ENCODE measurements at regions not wholly inside any gene's neighbourhood (a gene's known extent, or its start where the extent isn't known, plus 50 kb on each side); places are given as distances from the start of the nearest gene placed in this dataset.

GRCh38 chr14:84975241-84975902 is 554.6 kb upstream of the FLRT2 start:
- Histone ChIP-seq H3K9me3 (no peaks in the 10 kb centered on the region), H3K27me3 (no peaks in the 10 kb centered on the region), H3K4me3 (ENCODE audit: low read depth in 1 of 2, low read length in 1 of 2) (no peak overlapping the region), H3K27ac (no peak overlapping the region), H3K36me3 (no peaks in the 10 kb centered on the region), H3K4me1 (ENCODE audit: control insufficient read depth in 1 of 2, insufficient read depth in 1 of 2, low read depth in 1 of 2, low read length in 1 of 2) (no peaks in the 10 kb centered on the region)
- no peak for TF ChIP-seq CTCF (IDR thresholded peaks at IDR 0.05)

GRCh38 chr14:84976805-84977204 is 553.1 kb upstream of the FLRT2 start:
- H3K36me3 ChIP-seq = no peaks in the 10 kb centered on the region
- no peak overlapping the region for H3K27ac ChIP-seq
- H3K27me3 ChIP-seq = no peaks in the 10 kb centered on the region
- no peaks in the 10 kb centered on the region for H3K9me3 ChIP-seq
- H3K4me1 ChIP-seq (ENCODE audit: control insufficient read depth in 1 of 2, insufficient read depth in 1 of 2, low read depth in 1 of 2, low read length in 1 of 2) = no peaks in the 10 kb centered on the region
- TF ChIP-seq CTCF (IDR thresholded peaks at IDR 0.05) = no peak
- H3K4me3 ChIP-seq (ENCODE audit: low read depth in 1 of 2, low read length in 1 of 2) = no peak overlapping the region

- H3K9me3 ChIP-seq = no peaks in the 10 kb centered on the region
- H3K4me1 ChIP-seq (ENCODE audit: control insufficient read depth in 1 of 2, insufficient read depth in 1 of 2, low read depth in 1 of 2, low read length in 1 of 2) = no peaks in the 10 kb centered on the region
- H3K36me3 ChIP-seq = no peaks in the 10 kb centered on the region
- no peaks in the 10 kb centered on the region for H3K27me3 ChIP-seq
- no peak overlapping the region for H3K4me3 ChIP-seq (ENCODE audit: low read depth in 1 of 2, low read length in 1 of 2)
- no peak overlapping the region for H3K27ac ChIP-seq
- TF ChIP-seq CTCF (IDR thresholded peaks at IDR 0.05) = no peak
These were observed 542.9 kb upstream of the FLRT2 start for GRCh38 chr14:84987042-84987441.

GRCh38 chr14:84988357-84988756 is 541.6 kb upstream of the FLRT2 start:
- Histone ChIP-seq H3K4me1 (ENCODE audit: control insufficient read depth in 1 of 2, insufficient read depth in 1 of 2, low read depth in 1 of 2, low read length in 1 of 2) (no peaks in the 10 kb centered on the region), H3K27ac (no peak overlapping the region), H3K9me3 (no peaks in the 10 kb centered on the region), H3K36me3 (no peaks in the 10 kb centered on the region), H3K27me3 (no peaks in the 10 kb centered on the region), H3K4me3 (ENCODE audit: low read depth in 1 of 2, low read length in 1 of 2) (no peak overlapping the region)
- TF ChIP-seq CTCF (IDR thresholded peaks at IDR 0.05) = no peak

- no peak for TF ChIP-seq CTCF (IDR thresholded peaks at IDR 0.05)
These were observed 538.9 kb upstream of the FLRT2 start for GRCh38 chr14:84991021-84991420.

More at GRCh38 chr14:84991021-84991420, 538.9 kb upstream of the FLRT2 start:
- Histone ChIP-seq H3K27ac (no peak overlapping the region), H3K27me3 (no peaks in the 10 kb centered on the region), H3K36me3 (no peaks in the 10 kb centered on the region), H3K4me3 (ENCODE audit: low read depth in 1 of 2, low read length in 1 of 2) (no peak overlapping the region), H3K4me1 (ENCODE audit: control insufficient read depth in 1 of 2, insufficient read depth in 1 of 2, low read depth in 1 of 2, low read length in 1 of 2) (no peaks in the 10 kb centered on the region), H3K9me3 (no peaks in the 10 kb centered on the region)
